ENCODE measurements at regions not wholly inside any gene's neighbourhood (a gene's known extent, or its start where the extent isn't known, plus 50 kb on each side); places are given as distances from the start of the nearest gene placed in this dataset.

DNA sequence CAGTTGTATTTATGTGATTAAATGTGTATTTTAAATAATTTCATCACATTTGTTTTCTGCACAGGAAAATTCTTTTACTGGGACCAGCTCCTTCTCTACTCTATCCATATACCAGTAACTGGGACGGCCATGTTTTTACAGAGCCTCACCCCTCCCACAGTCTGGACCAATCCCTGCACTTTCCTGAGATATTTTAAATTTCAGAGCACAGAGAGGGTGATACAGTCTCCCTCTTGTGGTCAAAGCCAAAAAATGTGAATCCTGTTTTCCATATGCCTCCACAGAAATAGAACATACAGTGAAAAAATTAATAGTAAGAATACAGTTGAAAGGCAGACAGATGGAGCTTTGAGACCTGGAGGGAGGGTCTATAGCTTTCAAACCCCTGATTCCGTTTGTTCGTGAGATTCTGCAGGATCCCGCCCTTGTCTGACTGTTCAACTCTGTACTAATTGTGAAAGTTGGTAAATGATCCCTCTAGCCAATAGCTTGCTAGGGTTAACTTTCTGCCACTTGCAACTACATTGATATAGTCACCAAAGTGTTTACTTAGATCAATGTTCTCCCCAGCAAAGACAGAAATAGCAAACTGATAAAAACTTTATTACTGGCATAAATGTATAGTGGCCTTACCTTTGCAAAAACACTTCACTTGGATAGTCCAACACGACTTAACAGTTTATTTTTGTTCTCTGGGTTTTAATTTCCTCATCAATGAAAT is 172.2 kb downstream of the PPARGC1A start:
- no peak overlapping the region for H3K27ac Mint-ChIP-seq (ENCODE audit: unreplicated experiment)
- peak; percentile 77 for TF ChIP-seq CTCF (IDR thresholded peaks at IDR 0.05; ENCODE audit: partially characterized antibody, unreplicated experiment)
- no peaks in the 10 kb centered on the region for H3K9me3 Mint-ChIP-seq (ENCODE audit: unreplicated experiment)
- no peaks in the 10 kb centered on the region for H3K27me3 Mint-ChIP-seq (ENCODE audit: unreplicated experiment)
- no peaks in the 10 kb centered on the region for H3K4me1 Mint-ChIP-seq (ENCODE audit: low read depth, unreplicated experiment)
- H3K36me3 Mint-ChIP-seq (ENCODE audit: unreplicated experiment) = no peaks in the 10 kb centered on the region
- no peak overlapping the region for H3K4me3 Mint-ChIP-seq (ENCODE audit: unreplicated experiment)
- DNase-seq = no peak

GRCh38 chr4:23710298-23710697 is 179.5 kb downstream of the PPARGC1A start:
- H3K9me3 Mint-ChIP-seq (ENCODE audit: unreplicated experiment) = no peaks in the 10 kb centered on the region

GRCh38 chr4:23707652-23708026 is 182.2 kb downstream of the PPARGC1A start:
- Mint-ChIP-seq H3K9me3 (ENCODE audit: unreplicated experiment) (no peaks in the 10 kb centered on the region), H3K4me1 (ENCODE audit: low read depth, unreplicated experiment) (no peaks in the 10 kb centered on the region), H3K27ac (ENCODE audit: unreplicated experiment) (no peak overlapping the region), H3K4me3 (ENCODE audit: unreplicated experiment) (no peak overlapping the region), H3K36me3 (ENCODE audit: unreplicated experiment) (no peaks in the 10 kb centered on the region), H3K27me3 (ENCODE audit: unreplicated experiment) (no peaks in the 10 kb centered on the region)
- no peak for TF ChIP-seq CTCF (IDR thresholded peaks at IDR 0.05; ENCODE audit: partially characterized antibody, unreplicated experiment)
- DNase-seq = no peak

More at GRCh38 chr4:23710298-23710697, 179.5 kb downstream of the PPARGC1A start:
- Mint-ChIP-seq H3K4me1 (ENCODE audit: low read depth, unreplicated experiment) (no peaks in the 10 kb centered on the region), H3K36me3 (ENCODE audit: unreplicated experiment) (no peaks in the 10 kb centered on the region), H3K27me3 (ENCODE audit: unreplicated experiment) (no peaks in the 10 kb centered on the region), H3K4me3 (ENCODE audit: unreplicated experiment) (no peak overlapping the region), H3K27ac (ENCODE audit: unreplicated experiment) (no peak overlapping the region)
- TF ChIP-seq CTCF (IDR thresholded peaks at IDR 0.05; ENCODE audit: partially characterized antibody, unreplicated experiment) = no peak
- no peak for DNase-seq

GRCh38 chr4:23706972-23707651 is 182.7 kb downstream of the PPARGC1A start:
- DNase-seq = no peak
- TF ChIP-seq CTCF (IDR thresholded peaks at IDR 0.05; ENCODE audit: partially characterized antibody, unreplicated experiment) = no peak
- Mint-ChIP-seq H3K27me3 (ENCODE audit: unreplicated experiment) (no peaks in the 10 kb centered on the region), H3K4me1 (ENCODE audit: low read depth, unreplicated experiment) (no peaks in the 10 kb centered on the region), H3K9me3 (ENCODE audit: unreplicated experiment) (peaks cover 2% of the 10 kb centered on the region), H3K4me3 (ENCODE audit: unreplicated experiment) (no peak overlapping the region), H3K36me3 (ENCODE audit: unreplicated experiment) (no peaks in the 10 kb centered on the region), H3K27ac (ENCODE audit: unreplicated experiment) (no peak overlapping the region)

DNA sequence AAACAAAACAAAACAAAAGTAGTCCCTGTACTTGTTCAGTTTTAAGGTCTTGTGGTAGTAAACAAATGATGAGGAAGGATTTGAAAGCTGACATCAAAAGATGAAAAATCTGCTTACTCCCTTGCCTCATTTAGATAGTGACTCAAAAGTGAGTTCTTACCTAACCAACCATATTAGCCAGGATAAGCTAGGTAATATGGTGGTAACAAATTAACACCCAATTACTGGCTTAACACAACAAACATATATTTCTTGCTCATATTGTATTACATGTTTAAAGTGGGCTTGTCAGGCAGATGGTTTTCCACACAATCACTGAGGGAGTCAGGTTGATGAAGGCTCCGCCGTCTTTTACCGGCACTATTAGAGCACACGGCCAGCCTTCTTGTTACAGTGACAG is 189.7 kb downstream of the PPARGC1A start:
- Mint-ChIP-seq H3K4me1 (ENCODE audit: low read depth, unreplicated experiment) (peaks cover 2% of the 10 kb centered on the region), H3K4me3 (ENCODE audit: unreplicated experiment) (no peak overlapping the region), H3K27ac (ENCODE audit: unreplicated experiment) (no peak overlapping the region), H3K9me3 (ENCODE audit: unreplicated experiment) (peaks cover 2% of the 10 kb centered on the region), H3K27me3 (ENCODE audit: unreplicated experiment) (no peaks in the 10 kb centered on the region), H3K36me3 (ENCODE audit: unreplicated experiment) (no peaks in the 10 kb centered on the region)
- TF ChIP-seq CTCF (IDR thresholded peaks at IDR 0.05; ENCODE audit: partially characterized antibody, unreplicated experiment) = no peak
- no peak for DNase-seq
